ENCODE measurements at regions not wholly inside any gene's neighbourhood (a gene's known extent, or its start where the extent isn't known, plus 50 kb on each side); places are given as distances from the start of the nearest gene placed in this dataset.

- TF ChIP-seq CTCF (IDR thresholded peaks at IDR 0.05; ENCODE audit: low read depth, low read length), result no peak
- Histone ChIP-seq H3K4me3 (ENCODE audit: low read depth, low read length) (no peak overlapping the region), H3K9me3 (ENCODE audit: severe bottlenecking) (no peaks in the 10 kb centered on the region), H3K36me3 (no peaks in the 10 kb centered on the region), H3K27ac (no peak overlapping the region), H3K27me3 (ENCODE audit: insufficient read depth, low read depth, severe bottlenecking) (no peaks in the 10 kb centered on the region)
- DNase-seq, result no peak
Measured at GRCh38 chr10:64385355-64385754, 864.2 kb downstream of the REEP3 start.

GRCh38 chr10:64394744-64395143 is 873.5 kb downstream of the REEP3 start:
- TF ChIP-seq CTCF (IDR thresholded peaks at IDR 0.05; ENCODE audit: low read depth, low read length), result no peak
- Histone ChIP-seq H3K4me3 (ENCODE audit: low read depth, low read length) (no peak overlapping the region), H3K9me3 (ENCODE audit: severe bottlenecking) (no peaks in the 10 kb centered on the region), H3K36me3 (no peaks in the 10 kb centered on the region), H3K27ac (no peak overlapping the region), H3K27me3 (ENCODE audit: insufficient read depth, low read depth, severe bottlenecking) (no peaks in the 10 kb centered on the region)
- no peak for DNase-seq

- H3K36me3 ChIP-seq, result no peaks in the 10 kb centered on the region
- no peak for DNase-seq
- no peaks in the 10 kb centered on the region for H3K9me3 ChIP-seq (ENCODE audit: severe bottlenecking)
- no peak overlapping the region for H3K27ac ChIP-seq
- TF ChIP-seq CTCF (IDR thresholded peaks at IDR 0.05; ENCODE audit: low read depth, low read length), result no peak
- H3K27me3 ChIP-seq (ENCODE audit: insufficient read depth, low read depth, severe bottlenecking), result no peaks in the 10 kb centered on the region
- no peak overlapping the region for H3K4me3 ChIP-seq (ENCODE audit: low read depth, low read length)
Measured at GRCh38 chr10:64396105-64396708, 875.0 kb downstream of the REEP3 start.

- Histone ChIP-seq H3K9me3 (ENCODE audit: severe bottlenecking) (no peaks in the 10 kb centered on the region), H3K27ac (no peak overlapping the region)
- no peak for DNase-seq
Measured at GRCh38 chr10:64397125-64397524, 875.9 kb downstream of the REEP3 start.

GRCh38 chr10:64408391-64409183 is 887.4 kb downstream of the REEP3 start:
- no peaks in the 10 kb centered on the region for H3K36me3 ChIP-seq
- no peak overlapping the region for H3K4me3 ChIP-seq (ENCODE audit: low read depth, low read length)
- TF ChIP-seq CTCF (IDR thresholded peaks at IDR 0.05; ENCODE audit: low read depth, low read length), result no peak
- H3K27ac ChIP-seq, result no peak overlapping the region
- DNase-seq, result no peak
- H3K27me3 ChIP-seq (ENCODE audit: insufficient read depth, low read depth, severe bottlenecking), result no peaks in the 10 kb centered on the region
- H3K9me3 ChIP-seq (ENCODE audit: severe bottlenecking), result no peaks in the 10 kb centered on the region

More at GRCh38 chr10:64397125-64397524, 875.9 kb downstream of the REEP3 start:
- no peaks in the 10 kb centered on the region for H3K36me3 ChIP-seq
- TF ChIP-seq CTCF (IDR thresholded peaks at IDR 0.05; ENCODE audit: low read depth, low read length), result no peak
- no peaks in the 10 kb centered on the region for H3K27me3 ChIP-seq (ENCODE audit: insufficient read depth, low read depth, severe bottlenecking)
- H3K4me3 ChIP-seq (ENCODE audit: low read depth, low read length), result no peak overlapping the region
